Keratinocyte (primary cell): ENCODE measurements at regions not wholly inside any gene's neighbourhood (a gene's known extent, or its start where the extent isn't known, plus 50 kb on each side); places are given as distances from the start of the nearest gene placed in this dataset.

Experiments
- CTCF ChIP-seq, 3 experiments: IDR thresholded peaks in 1 of 3; conservative IDR thresholded peaks in 1 of 3; optimal IDR thresholded peaks in 1 of 3; 2 replicates in 2 of 3; 3 replicates in 1 of 3; pipeline versions ENCODE3 to v1.5.1; 2011; ENCODE audit warnings: low read length in 3 of 3, mild to moderate bottlenecking in 3 of 3, moderate library complexity in 2 of 3, control low read depth in 1 of 3, inconsistent platforms in 1 of 3; ENCODE audit not compliant: insufficient read depth in 2 of 3; ENCODE audit errors: extremely low read depth in 1 of 3
- EZH2 ChIP-seq: IDR thresholded peaks from one replicate; pipeline ENCODE4 v1.6.1; 2012; ENCODE audit warnings: inconsistent platforms, mild to moderate bottlenecking, low read length, moderate library complexity

- TF ChIP-seq CTCF (optimal IDR thresholded peaks at IDR 0.05 in 1 of 3, IDR thresholded peaks at IDR 0.05 in 1 of 3, conservative IDR thresholded peaks at IDR 0.05 in 1 of 3; ENCODE audit: extremely low read depth in 1 of 3, insufficient read depth in 2 of 3, low read length in 3 of 3), result no peak
- TF ChIP-seq EZH2, result no peak
These were observed 264.4 kb downstream of the CTTN start for GRCh38 chr11:70662691-70663098.
